GM23338 (cell line): ENCODE measurements at regions not wholly inside any gene's neighbourhood (a gene's known extent, or its start where the extent isn't known, plus 50 kb on each side); places are given as distances from the start of the nearest gene placed in this dataset.

Experiments
- ATAC-seq: fragments of 200-7000 bp; cut with Tn5 transposase; 3 replicates; pipeline ENCODE4 v1.9.1; 2020
- DNase-seq: peaks from one replicate; pipeline ENCODE4 v3.0.0-alpha.2; 2015; ENCODE audit warnings: low spot score
- H2AFZ ChIP-seq: fragments of 200-600 bp; sonication (generic); 2 replicates; pipeline ENCODE4 v1.8.0; 2016; ENCODE audit warnings: antibody characterized with exemption, mild to moderate bottlenecking, moderate library complexity
- H3F3A ChIP-seq: fragments of 200-600 bp; sonication (generic); replicated peaks from 2 replicates; pipeline ENCODE4 v1.8.0; 2017; ENCODE audit warnings: antibody characterized with exemption, mixed run types, low read depth
- H3K27ac ChIP-seq: fragments of 200-600 bp; sonication (generic); 2 replicates; pipeline ENCODE4 v1.6.1; 2016; ENCODE audit warnings: low read depth
- H3K27me3 ChIP-seq: fragments of 200-600 bp; sonication (generic); 2 replicates; pipeline ENCODE4 v1.8.0; 2016; ENCODE audit warnings: mild to moderate bottlenecking, mixed run types, moderate library complexity; ENCODE audit not compliant: insufficient read depth
- H3K36me3 ChIP-seq: fragments of 200-600 bp; sonication (generic); 2 replicates; pipeline ENCODE4 v1.8.0; 2016; ENCODE audit warnings: mild to moderate bottlenecking; ENCODE audit not compliant: insufficient read depth
- H3K4me1 ChIP-seq: fragments of 200-600 bp; sonication (generic); 2 replicates; pipeline ENCODE4 v1.8.0; 2016; ENCODE audit warnings: mild to moderate bottlenecking, moderate library complexity; ENCODE audit not compliant: insufficient read depth
- H3K4me2 ChIP-seq: fragments of 200-600 bp; sonication (generic); 2 replicates; pipeline ENCODE4 v1.7.1; 2017; ENCODE audit warnings: mixed run types
- H3K4me3 ChIP-seq: fragments of 200-600 bp; sonication (generic); 2 replicates; pipeline ENCODE4 v1.6.1; 2016; ENCODE audit warnings: mixed run types
- H3K79me2 ChIP-seq: fragments of 200-600 bp; sonication (generic); replicated peaks from 2 replicates; pipeline ENCODE4 v1.8.0; 2017; ENCODE audit warnings: mild to moderate bottlenecking; ENCODE audit not compliant: insufficient read depth
- H3K9me2 ChIP-seq: fragments of 200-600 bp; sonication (generic); 2 replicates; pipeline ENCODE4 v1.8.0; 2017; ENCODE audit not compliant: insufficient read depth
- H4K20me1 ChIP-seq: fragments of 200-600 bp; sonication (generic); replicated peaks from 2 replicates; pipeline ENCODE4 v1.8.0; 2017; ENCODE audit warnings: mild to moderate bottlenecking; ENCODE audit not compliant: insufficient read depth
- H3K27ac Mint-ChIP-seq: 2 replicates; pipeline ENCODE4 v1.8.0; 2020; ENCODE audit warnings: inconsistent platforms, mild to moderate bottlenecking, moderate library complexity, mixed read lengths
- H3K27me3 Mint-ChIP-seq: 3 replicates; pipeline ENCODE4 v1.8.0; 2022; ENCODE audit warnings: low read depth, mild to moderate bottlenecking, moderate library complexity, mixed read lengths, inconsistent platforms; ENCODE audit not compliant: insufficient read depth, poor library complexity
- H3K36me3 Mint-ChIP-seq: 3 replicates; pipeline ENCODE4 v1.8.0; 2021; ENCODE audit warnings: low read depth, mild to moderate bottlenecking, inconsistent platforms, moderate library complexity, mixed read lengths
- H3K4me1 Mint-ChIP-seq: 3 replicates; pipeline ENCODE4 v1.8.0; 2020; ENCODE audit warnings: mild to moderate bottlenecking, inconsistent platforms, mixed read lengths
- H3K4me3 Mint-ChIP-seq: 3 replicates; pipeline ENCODE4 v1.8.0; 2021; ENCODE audit warnings: moderate library complexity, mild to moderate bottlenecking, inconsistent platforms, mixed read lengths
- H3K9me3 Mint-ChIP-seq: 3 replicates; pipeline ENCODE4 v1.8.0; 2020; ENCODE audit warnings: moderate library complexity, mild to moderate bottlenecking, inconsistent platforms, mixed read lengths
- CREB1 ChIP-seq: fragments of 250-450 bp; sonication (Bioruptor Pico); IDR thresholded peaks from 2 replicates; pipeline ENCODE4 v1.5.0; 2020; ENCODE audit warnings: low read depth, mild to moderate bottlenecking, moderate library complexity
- JUNB ChIP-seq: IDR thresholded peaks from one replicate; pipeline ENCODE4 v1.6.1; 2016; ENCODE audit warnings: antibody characterized with exemption; ENCODE audit not compliant: unreplicated experiment
- STAT1 ChIP-seq: IDR thresholded peaks from one replicate; pipeline ENCODE4 v1.6.1; 2016; ENCODE audit warnings: antibody characterized with exemption; ENCODE audit not compliant: unreplicated experiment
- ZNF331 ChIP-seq: fragments of 250-450 bp; sonication (Bioruptor Pico); IDR thresholded peaks from 2 replicates; pipeline ENCODE4 v1.5.0; 2020; ENCODE audit warnings: low read depth, mild to moderate bottlenecking, moderate library complexity
- TF ChIP-seq, protein P1 (sequence below): IDR thresholded peaks from 2 replicates; pipeline ENCODE4 v1.6.1; 2016; ENCODE audit warnings: antibody characterized with exemption
- TF ChIP-seq, protein P2 (sequence below): IDR thresholded peaks from one replicate; pipeline ENCODE4 v1.6.1; 2018; ENCODE audit warnings: antibody characterized with exemption; ENCODE audit not compliant: unreplicated experiment

DNA sequence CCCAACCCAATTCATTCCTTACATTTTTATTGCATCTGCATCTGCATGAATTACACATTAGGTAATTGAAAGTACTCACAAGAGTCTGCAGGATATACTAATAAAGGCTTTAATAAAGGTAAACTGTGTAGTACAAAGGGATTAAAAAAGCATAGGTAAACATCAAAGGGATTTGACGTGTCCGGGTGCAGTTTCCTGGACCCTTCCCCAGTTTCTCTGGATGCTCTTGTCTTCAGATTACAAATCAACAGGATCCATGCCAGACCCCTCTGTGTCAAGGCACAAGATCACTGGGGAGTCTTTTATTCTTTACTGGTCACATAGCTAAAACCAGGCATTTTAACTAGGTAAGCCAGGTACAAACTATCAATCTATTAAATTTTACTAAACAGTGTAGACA lies 177.2 kb upstream of the TYRP1 start:
- no peak for ATAC-seq

DNA sequence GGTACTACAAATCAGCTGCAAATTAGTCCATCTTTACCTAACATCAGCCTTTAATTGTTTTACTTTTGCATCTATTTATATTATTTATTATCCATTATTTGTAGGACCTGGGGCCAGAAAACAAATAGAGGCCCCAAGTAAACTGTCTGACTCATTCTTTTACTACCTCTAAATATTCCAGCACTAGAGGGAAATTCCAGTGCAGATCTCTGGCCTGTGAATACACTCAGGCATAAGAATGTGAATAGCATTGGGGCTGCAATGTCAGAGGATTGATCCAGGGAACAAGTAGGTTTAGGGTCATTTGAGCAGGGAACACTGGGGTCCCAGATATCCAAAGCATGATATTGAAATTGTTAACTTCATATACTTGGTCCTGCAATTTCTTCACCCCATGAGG lies 176.6 kb upstream of the TYRP1 start:
- ATAC-seq = peak; percentile 50; the same call in 1 of the 3 replicates
- peak; percentile 18 for DNase-seq
- Mint-ChIP-seq H3K27me3 (no peaks in the 10 kb centered on the region), H3K27ac (no peak overlapping the region), H3K36me3 (no peaks in the 10 kb centered on the region), H3K4me3 (no peak overlapping the region), H3K4me1 (peaks cover 4% of the 10 kb centered on the region; the same call in 2 of the 3 replicates), H3K9me3 (no peaks in the 10 kb centered on the region)
- Histone ChIP-seq H3K4me3 (no peak overlapping the region), H3F3A (no peaks in the 10 kb centered on the region), H3K4me1 (no peaks in the 10 kb centered on the region), H3K9me2 (no peaks in the 10 kb centered on the region), H4K20me1 (no peaks in the 10 kb centered on the region), H3K36me3 (no peaks in the 10 kb centered on the region), H3K4me2 (no peak overlapping the region), H3K27ac (no peak overlapping the region), H2AFZ (0 out of 2 replicates have a peak overlapping the region, but pooled peaks have one; percentile 33), H3K79me2 (no peaks in the 10 kb centered on the region), H3K27me3 (no peaks in the 10 kb centered on the region)
- no peak for TF ChIP-seq CREB1 (CRISPR knock-in tag)
- TF ChIP-seq, protein P1, sequence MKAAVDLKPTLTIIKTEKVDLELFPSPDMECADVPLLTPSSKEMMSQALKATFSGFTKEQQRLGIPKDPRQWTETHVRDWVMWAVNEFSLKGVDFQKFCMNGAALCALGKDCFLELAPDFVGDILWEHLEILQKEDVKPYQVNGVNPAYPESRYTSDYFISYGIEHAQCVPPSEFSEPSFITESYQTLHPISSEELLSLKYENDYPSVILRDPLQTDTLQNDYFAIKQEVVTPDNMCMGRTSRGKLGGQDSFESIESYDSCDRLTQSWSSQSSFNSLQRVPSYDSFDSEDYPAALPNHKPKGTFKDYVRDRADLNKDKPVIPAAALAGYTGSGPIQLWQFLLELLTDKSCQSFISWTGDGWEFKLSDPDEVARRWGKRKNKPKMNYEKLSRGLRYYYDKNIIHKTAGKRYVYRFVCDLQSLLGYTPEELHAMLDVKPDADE = no peak

More for the DNA sequence above, 177.2 kb upstream of the TYRP1 start:
- H2AFZ ChIP-seq = no peak overlapping the region
- no peak overlapping the region for H3K27ac ChIP-seq
- H3K4me2 ChIP-seq = no peak overlapping the region
- DNase-seq = no peak
- no peaks in the 10 kb centered on the region; the same call in 1 of the 3 replicates for H3K4me1 Mint-ChIP-seq
- no peaks in the 10 kb centered on the region for H3K9me2 ChIP-seq
- H3K27ac Mint-ChIP-seq = no peak overlapping the region
- no peak overlapping the region for H3K4me3 ChIP-seq
- TF ChIP-seq CREB1 (CRISPR knock-in tag) = no peak
- no peaks in the 10 kb centered on the region for H3K36me3 ChIP-seq
- H3K79me2 ChIP-seq = no peaks in the 10 kb centered on the region
- H3K27me3 Mint-ChIP-seq = no peaks in the 10 kb centered on the region
- no peak overlapping the region for H3K4me3 Mint-ChIP-seq
- no peaks in the 10 kb centered on the region for H3K36me3 Mint-ChIP-seq
- H4K20me1 ChIP-seq = no peaks in the 10 kb centered on the region
- H3K4me1 ChIP-seq = no peaks in the 10 kb centered on the region
- no peaks in the 10 kb centered on the region for H3K9me3 Mint-ChIP-seq
- H3K27me3 ChIP-seq = no peaks in the 10 kb centered on the region
- H3F3A ChIP-seq = no peaks in the 10 kb centered on the region

DNA sequence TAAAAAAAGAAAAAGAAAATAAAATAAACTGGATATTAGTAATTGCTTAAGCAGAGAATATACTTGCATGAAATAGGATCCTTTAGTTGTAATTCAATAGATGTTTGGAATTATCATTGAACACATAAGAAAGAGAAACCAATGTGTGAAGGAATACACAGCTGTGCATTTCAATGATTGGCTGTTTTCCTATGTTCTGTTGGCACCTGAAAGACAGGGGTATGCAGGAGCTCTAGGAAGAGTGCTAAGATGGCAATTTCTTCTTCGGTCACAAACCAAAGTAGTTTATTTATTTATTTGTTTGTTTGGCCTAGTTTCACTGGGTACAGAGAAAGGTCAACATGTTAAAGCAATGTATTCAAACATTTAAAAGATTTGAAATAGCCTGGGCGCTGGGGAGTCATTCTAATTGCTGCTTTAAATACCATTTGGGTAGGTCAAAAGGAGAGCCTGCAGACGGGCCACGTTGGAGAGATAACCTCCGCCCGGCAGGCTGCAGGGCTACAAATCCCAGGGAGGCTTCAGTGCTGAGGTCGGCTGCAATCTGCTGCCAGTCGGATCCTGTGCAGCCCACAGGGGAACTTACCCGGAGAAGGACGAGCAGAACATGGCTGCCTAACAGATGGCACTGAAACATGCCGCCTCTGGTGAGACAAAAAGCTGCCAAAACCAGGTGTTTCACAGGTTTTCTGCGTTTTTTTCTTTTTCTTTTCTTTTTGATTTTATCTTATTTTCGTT lies 154.2 kb upstream of the TYRP1 start:
- H3K9me2 ChIP-seq = peaks cover 8% of the 10 kb centered on the region; the same call in 1 of the 2 replicates
- H3K4me1 ChIP-seq = no peaks in the 10 kb centered on the region
- H3K36me3 ChIP-seq = no peaks in the 10 kb centered on the region
- peak overlapping the region; percentile 74 for H2AFZ ChIP-seq
- DNase-seq (peak; percentile 21), ATAC-seq (peak; percentile 58; the same call in 2 of the 3 replicates)
- no peaks in the 10 kb centered on the region for H4K20me1 ChIP-seq
- Mint-ChIP-seq H3K4me3 (no peak overlapping the region), H3K27me3 (no peaks in the 10 kb centered on the region), H3K36me3 (no peaks in the 10 kb centered on the region), H3K27ac (no peak overlapping the region), H3K4me1 (no peaks in the 10 kb centered on the region), H3K9me3 (peaks cover 3% of the 10 kb centered on the region; the same call in 2 of the 3 replicates)
- no peaks in the 10 kb centered on the region for H3K27me3 ChIP-seq
- no peaks in the 10 kb centered on the region for H3F3A ChIP-seq
- no peaks in the 10 kb centered on the region for H3K79me2 ChIP-seq
- H3K27ac ChIP-seq = no peak overlapping the region
- no peak overlapping the region for H3K4me2 ChIP-seq
- no peak overlapping the region for H3K4me3 ChIP-seq
- TF ChIP-seq, protein P1 = no peak
- TF ChIP-seq, protein P2, sequence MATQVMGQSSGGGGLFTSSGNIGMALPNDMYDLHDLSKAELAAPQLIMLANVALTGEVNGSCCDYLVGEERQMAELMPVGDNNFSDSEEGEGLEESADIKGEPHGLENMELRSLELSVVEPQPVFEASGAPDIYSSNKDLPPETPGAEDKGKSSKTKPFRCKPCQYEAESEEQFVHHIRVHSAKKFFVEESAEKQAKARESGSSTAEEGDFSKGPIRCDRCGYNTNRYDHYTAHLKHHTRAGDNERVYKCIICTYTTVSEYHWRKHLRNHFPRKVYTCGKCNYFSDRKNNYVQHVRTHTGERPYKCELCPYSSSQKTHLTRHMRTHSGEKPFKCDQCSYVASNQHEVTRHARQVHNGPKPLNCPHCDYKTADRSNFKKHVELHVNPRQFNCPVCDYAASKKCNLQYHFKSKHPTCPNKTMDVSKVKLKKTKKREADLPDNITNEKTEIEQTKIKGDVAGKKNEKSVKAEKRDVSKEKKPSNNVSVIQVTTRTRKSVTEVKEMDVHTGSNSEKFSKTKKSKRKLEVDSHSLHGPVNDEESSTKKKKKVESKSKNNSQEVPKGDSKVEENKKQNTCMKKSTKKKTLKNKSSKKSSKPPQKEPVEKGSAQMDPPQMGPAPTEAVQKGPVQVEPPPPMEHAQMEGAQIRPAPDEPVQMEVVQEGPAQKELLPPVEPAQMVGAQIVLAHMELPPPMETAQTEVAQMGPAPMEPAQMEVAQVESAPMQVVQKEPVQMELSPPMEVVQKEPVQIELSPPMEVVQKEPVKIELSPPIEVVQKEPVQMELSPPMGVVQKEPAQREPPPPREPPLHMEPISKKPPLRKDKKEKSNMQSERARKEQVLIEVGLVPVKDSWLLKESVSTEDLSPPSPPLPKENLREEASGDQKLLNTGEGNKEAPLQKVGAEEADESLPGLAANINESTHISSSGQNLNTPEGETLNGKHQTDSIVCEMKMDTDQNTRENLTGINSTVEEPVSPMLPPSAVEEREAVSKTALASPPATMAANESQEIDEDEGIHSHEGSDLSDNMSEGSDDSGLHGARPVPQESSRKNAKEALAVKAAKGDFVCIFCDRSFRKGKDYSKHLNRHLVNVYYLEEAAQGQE = no peak
- TF ChIP-seq ZNF331 (CRISPR knock-in tag) = no peak
- TF ChIP-seq JUNB = no peak
- no peak for TF ChIP-seq STAT1
